Right renal cortex interstitium (tissue), 3 donors: ENCODE measurements at regions not wholly inside any gene's neighbourhood (a gene's known extent, or its start where the extent isn't known, plus 50 kb on each side); places are given as distances from the start of the nearest gene placed in this dataset.
"Not testable (repeated sequence)": the region's sequence is repeated elsewhere in the genome, so short reads cannot be mapped to it uniquely, and the experiment has no call there.

Experiments used
- DNase-seq, 3 donors: peaks; one replicate each; pipeline ENCODE4 v3.0.0-alpha.2; 2013; ENCODE audit warnings: low read depth in 3 of 3, low spot score in 2 of 3

GRCh38 chr15:23913081-23913480, 226.0 kb upstream of the NDN start:
- DNase-seq = no peak

- DNase-seq = no peak
Observed at GRCh38 chr15:23913635-23914034, 226.5 kb upstream of the NDN start.

GRCh38 chr15:23924686-23925085, 237.6 kb upstream of the NDN start:
- DNase-seq = no peak

GRCh38 chr15:23954931-23955330, 267.8 kb upstream of the NDN start:
- DNase-seq = no peak

- no peak for DNase-seq
Observed at GRCh38 chr15:23983500-23984259, 296.6 kb upstream of the NDN start.

GRCh38 chr15:23994273-23994672, 307.2 kb upstream of the NDN start:
- no peak for DNase-seq

GRCh38 chr15:23998056-23998455, 311.0 kb upstream of the NDN start:
- DNase-seq = no peak

- no peak for DNase-seq
Observed at GRCh38 chr15:24008476-24008875, 321.4 kb upstream of the NDN start.

GRCh38 chr15:24017470-24017869, 330.4 kb upstream of the NDN start:
- no peak for DNase-seq

GRCh38 chr15:24039683-24040082, 352.6 kb upstream of the NDN start:
- DNase-seq = no peak

- DNase-seq = no peak
Observed at GRCh38 chr15:24054547-24055245, 367.6 kb upstream of the NDN start.

GRCh38 chr15:24067733-24068501, 380.8 kb upstream of the NDN start:
- DNase-seq = no peak

GRCh38 chr15:24075420-24076089, 388.4 kb upstream of the NDN start:
- DNase-seq = no peak

GRCh38 chr15:24076090-24076784, 389.1 kb upstream of the NDN start:
- DNase-seq = no peak

- DNase-seq = no peak
Observed at GRCh38 chr15:24078310-24079029, 391.4 kb upstream of the NDN start.

GRCh38 chr15:24088941-24089340, 401.8 kb upstream of the NDN start:
- not testable (repeated sequence) for DNase-seq

- not testable (repeated sequence) for DNase-seq
Observed at GRCh38 chr15:24101503-24101902, 414.4 kb upstream of the NDN start.

GRCh38 chr15:24107524-24107923, 420.4 kb upstream of the NDN start:
- not testable (repeated sequence) for DNase-seq

GRCh38 chr15:24107948-24108347, 420.8 kb upstream of the NDN start:
- not testable (repeated sequence) for DNase-seq

- DNase-seq = not testable (repeated sequence)
Observed at GRCh38 chr15:24108349-24108748, 421.2 kb upstream of the NDN start.
